ENCODE measurements at regions not wholly inside any gene's neighbourhood (a gene's known extent, or its start where the extent isn't known, plus 50 kb on each side); places are given as distances from the start of the nearest gene placed in this dataset.
"Not testable (repeated sequence)": the region's sequence is repeated elsewhere in the genome, so short reads cannot be mapped to it uniquely, and the experiment has no call there.

GRCh38 chr7:136166521-136166920, 189.4 kb upstream of the MTPN start:
- no peak for DNase-seq

- no peak for DNase-seq
Measured at GRCh38 chr7:136163340-136163801, 186.2 kb upstream of the MTPN start.

GRCh38 chr7:136150311-136150710, 173.2 kb upstream of the MTPN start:
- DNase-seq: no peak

- no peak for DNase-seq
Measured at GRCh38 chr7:136148920-136149319, 171.8 kb upstream of the MTPN start.

GRCh38 chr7:136146925-136147324, 169.8 kb upstream of the MTPN start:
- DNase-seq: no peak

- no peak for DNase-seq
Measured at GRCh38 chr7:136144182-136144581, 167.0 kb upstream of the MTPN start.

GRCh38 chr7:136143271-136143670, 166.1 kb upstream of the MTPN start:
- no peak for DNase-seq

- DNase-seq: no peak
Measured at GRCh38 chr7:136142583-136142982, 165.4 kb upstream of the MTPN start.

- DNase-seq: no peak
Measured at GRCh38 chr7:136140469-136140868, 163.3 kb upstream of the MTPN start.

- no peak for DNase-seq
Measured at GRCh38 chr7:136139417-136139816, 162.3 kb upstream of the MTPN start.

- no peak for DNase-seq
Measured at GRCh38 chr7:136138991-136139390, 161.8 kb upstream of the MTPN start.

GRCh38 chr7:136136906-136137454, 159.8 kb upstream of the MTPN start:
- no peak for DNase-seq

- peak; percentile 5 for DNase-seq
Measured at GRCh38 chr7:136134503-136134902, 157.3 kb upstream of the MTPN start.

- no peak for DNase-seq
Measured at GRCh38 chr7:136133551-136133950, 156.4 kb upstream of the MTPN start.

- DNase-seq: no peak
Measured at GRCh38 chr7:136131304-136131630, 154.1 kb upstream of the MTPN start.

GRCh38 chr7:136130511-136131303, 153.5 kb upstream of the MTPN start:
- no peak for DNase-seq

GRCh38 chr7:136128050-136128449, 150.9 kb upstream of the MTPN start:
- DNase-seq: no peak

GRCh38 chr7:136123352-136123751, 146.2 kb upstream of the MTPN start:
- DNase-seq: no peak

GRCh38 chr7:136122026-136122425, 144.9 kb upstream of the MTPN start:
- no peak for DNase-seq

GRCh38 chr7:136117539-136117938, 140.4 kb upstream of the MTPN start:
- DNase-seq: no peak

- DNase-seq: no peak
Measured at GRCh38 chr7:136116186-136116585, 139.0 kb upstream of the MTPN start.

GRCh38 chr7:136114966-136115762, 138.0 kb upstream of the MTPN start:
- peak; percentile 24 for DNase-seq

- not testable (repeated sequence) for DNase-seq
Measured at GRCh38 chr7:136114467-136114866, 137.3 kb upstream of the MTPN start.

- DNase-seq: not testable (repeated sequence)
Measured at GRCh38 chr7:136109037-136109436, 131.9 kb upstream of the MTPN start.
